Stimulated activated CD8-positive, alpha-beta memory T cell treated with anti-CD3 and anti-CD28 coated beads, Interleukin-2, amount 100 ng/mL, for 48 hours (primary cell): ENCODE measurements at regions not wholly inside any gene's neighbourhood (a gene's known extent, or its start where the extent isn't known, plus 50 kb on each side); places are given as distances from the start of the nearest gene placed in this dataset.
"Not testable (repeated sequence)": the region's sequence is repeated elsewhere in the genome, so short reads cannot be mapped to it uniquely, and the experiment has no call there.

Source experiments
- DNase-seq, 2 donors: peaks; one replicate each; pipeline ENCODE4 v3.0.0-alpha.2; 2020; ENCODE audit warnings: low read depth in 2 of 2

DNA sequence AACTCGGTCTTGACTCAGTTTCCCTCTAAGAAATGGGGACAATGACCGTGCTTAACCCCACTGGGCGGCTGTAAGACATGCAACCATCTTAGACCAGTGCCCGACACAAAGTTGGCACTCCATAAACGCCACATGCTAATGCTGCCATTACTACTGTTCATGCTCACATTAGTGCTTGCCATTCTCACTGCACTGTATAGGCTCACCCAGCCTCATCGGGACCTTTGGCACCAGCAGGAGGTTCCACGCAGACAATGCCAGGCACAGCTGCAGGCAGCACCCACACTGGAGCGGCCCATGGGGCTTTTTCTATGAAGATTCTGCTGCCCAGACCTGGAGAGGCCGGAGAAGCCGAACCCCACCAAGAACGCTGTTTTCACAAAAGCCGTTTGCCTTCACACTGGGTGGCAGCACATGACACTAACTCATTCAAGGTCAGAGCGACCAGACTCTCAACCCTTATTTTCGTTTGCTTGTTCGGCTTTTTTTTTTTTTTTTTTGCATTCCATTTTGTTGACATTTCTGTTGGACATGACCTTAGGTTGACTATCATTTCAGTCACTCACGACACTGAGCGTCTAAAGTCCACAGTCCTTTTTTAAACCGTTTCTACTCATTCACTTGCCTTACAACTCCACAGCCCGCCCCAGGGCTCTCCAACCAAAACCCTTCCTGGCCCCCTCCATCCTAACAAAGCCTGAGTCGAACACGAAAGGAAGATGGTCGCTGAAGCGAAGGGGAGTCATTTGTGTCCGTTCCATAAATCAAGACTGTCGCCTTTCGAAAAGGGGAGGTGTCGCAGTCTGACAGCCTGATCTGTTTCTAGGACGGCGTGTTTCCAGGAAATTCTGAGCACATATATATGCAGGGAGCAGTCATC lies 124.4 kb upstream of the RNF32 start:
- no peak for DNase-seq

- DNase-seq: no peak
These were observed 125.7 kb upstream of the RNF32 start for GRCh38 chr7:156514851-156515250.

GRCh38 chr7:156511426-156511825 lies 129.1 kb upstream of the RNF32 start:
- no peak for DNase-seq

DNA sequence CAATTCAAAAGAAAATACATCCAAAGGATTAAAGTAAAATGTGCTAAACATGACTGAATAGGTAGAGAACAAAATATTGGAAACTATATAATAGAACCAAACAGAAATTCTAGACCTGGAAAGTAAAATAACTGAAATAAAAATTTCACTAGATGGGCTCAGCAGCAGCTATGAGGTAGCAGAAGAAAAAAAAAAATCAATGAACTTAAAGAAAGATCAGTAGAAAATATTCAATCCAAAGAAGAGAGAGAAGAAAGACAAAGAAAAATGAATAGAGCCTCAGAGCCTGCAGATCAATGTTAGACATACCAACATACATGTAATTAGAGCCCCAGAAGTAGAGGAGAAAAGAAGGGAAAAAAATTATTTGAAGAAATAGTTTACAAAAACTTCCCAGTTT lies 129.6 kb upstream of the RNF32 start:
- DNase-seq: no peak

DNA sequence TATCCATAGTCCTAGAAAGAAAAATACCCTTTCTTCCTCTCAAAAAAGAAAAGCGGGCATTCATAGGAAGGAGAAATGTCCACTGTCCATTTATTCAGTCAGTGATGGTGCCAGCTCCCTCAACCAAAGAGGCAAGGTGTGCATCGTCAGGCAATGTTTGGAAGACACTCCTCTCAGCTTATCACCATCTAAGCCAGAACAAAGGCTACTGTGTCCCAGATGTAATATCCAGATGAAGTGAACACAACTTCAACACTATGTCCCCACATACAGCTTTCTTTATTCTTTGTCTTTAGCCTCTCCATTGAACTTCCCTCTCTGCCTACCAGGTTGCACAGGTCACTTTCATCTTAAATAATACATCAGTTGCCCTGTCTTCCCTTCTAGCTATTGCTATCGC lies 131.4 kb upstream of the RNF32 start:
- no peak for DNase-seq

DNA sequence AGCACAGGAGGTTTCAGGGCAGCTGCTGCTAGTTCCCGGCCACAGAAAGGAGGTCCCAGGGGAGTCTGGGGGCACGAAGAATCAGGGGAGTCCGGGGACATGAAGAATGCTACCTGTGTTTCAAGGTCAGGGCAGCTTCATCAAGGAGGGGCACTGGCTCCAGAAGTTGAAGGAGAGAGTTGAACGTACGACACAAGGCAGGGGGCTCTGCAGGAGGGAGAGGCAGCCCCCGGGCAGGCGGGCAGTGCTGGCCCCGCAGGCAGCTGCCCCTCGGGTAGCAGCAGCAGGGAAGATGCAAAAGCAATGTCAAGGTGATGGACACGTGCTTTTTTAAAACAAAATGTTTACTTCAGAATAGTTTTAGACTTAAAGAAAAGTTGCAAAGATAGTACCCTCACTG lies 134.7 kb upstream of the RNF32 start:
- DNase-seq: no peak

GRCh38 chr7:156504687-156505545 lies 135.7 kb upstream of the RNF32 start:
- no peak for DNase-seq

- DNase-seq: no peak
These were observed 136.6 kb upstream of the RNF32 start for GRCh38 chr7:156504006-156504405.

DNA sequence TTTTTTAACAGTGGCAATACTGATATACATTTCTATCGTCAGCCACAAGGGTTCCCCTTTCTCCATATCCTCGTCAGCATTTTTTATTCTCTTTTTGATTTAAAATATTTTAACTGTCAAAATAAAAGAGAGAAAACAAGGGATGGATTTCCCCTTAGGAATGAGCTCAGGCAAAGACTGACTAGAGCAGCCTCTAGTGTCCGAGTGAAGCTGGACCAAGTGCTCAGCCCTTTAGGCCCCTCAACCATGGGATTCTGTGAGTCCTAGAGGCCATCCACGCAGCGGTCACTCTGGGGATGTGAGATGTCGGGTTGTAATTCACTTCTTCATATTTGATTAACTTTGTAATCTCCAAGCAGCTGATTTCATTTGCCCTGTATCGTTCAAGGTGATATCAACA lies 137.4 kb upstream of the RNF32 start:
- no peak for DNase-seq

DNA sequence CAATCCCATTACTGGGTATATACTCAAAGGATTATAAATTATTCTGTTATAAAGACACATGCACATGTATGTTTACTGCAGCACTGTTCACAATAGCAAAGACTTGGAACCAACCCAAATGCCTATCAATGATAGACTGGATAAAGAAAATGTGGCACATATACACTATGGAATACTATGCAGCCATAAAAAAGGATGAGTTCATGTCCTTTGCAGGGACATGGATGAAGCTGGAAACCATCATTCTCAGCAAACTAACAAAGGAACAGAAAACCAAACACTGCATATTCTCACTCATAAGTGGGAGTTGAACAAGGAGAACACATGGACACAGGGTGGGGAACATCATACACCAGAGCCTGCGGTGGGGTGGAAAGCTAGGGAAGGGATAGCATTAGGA lies 138.8 kb upstream of the RNF32 start:
- not testable (repeated sequence) for DNase-seq

GRCh38 chr7:156499247-156499881 lies 141.2 kb upstream of the RNF32 start:
- DNase-seq: no peak

DNA sequence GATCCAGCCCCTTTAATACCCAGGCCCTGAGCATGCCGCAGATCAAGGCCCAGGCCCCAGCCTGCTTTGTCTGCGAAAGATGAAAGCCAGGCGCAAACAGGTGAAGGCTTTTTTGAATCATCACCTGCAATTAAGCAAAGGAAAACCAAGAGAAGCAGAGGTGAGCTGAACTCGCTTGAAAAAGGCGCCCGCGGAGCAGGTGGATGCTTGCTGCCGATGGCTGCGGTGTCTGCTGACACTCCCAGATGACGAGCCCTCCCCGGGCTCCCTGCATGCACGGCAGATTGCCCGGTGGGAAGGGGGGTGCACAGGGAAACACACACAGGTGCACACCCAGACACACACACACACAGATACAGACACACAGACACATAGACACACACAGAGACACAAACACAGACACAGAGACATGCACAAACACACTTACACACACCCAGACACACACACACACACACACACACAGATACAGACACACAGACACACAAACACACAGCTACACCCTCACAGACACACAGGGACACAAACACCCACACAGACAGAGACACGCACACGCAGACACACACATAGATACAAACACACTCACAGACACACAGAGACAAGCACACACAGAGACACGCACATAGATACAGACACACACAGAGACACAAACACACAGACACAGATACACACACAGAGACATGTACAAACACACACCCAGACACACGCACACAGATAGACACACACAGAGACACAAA lies 142.6 kb upstream of the RNF32 start:
- DNase-seq: no peak

GRCh38 chr7:156496865-156497264 lies 143.7 kb upstream of the RNF32 start:
- no peak for DNase-seq

DNA sequence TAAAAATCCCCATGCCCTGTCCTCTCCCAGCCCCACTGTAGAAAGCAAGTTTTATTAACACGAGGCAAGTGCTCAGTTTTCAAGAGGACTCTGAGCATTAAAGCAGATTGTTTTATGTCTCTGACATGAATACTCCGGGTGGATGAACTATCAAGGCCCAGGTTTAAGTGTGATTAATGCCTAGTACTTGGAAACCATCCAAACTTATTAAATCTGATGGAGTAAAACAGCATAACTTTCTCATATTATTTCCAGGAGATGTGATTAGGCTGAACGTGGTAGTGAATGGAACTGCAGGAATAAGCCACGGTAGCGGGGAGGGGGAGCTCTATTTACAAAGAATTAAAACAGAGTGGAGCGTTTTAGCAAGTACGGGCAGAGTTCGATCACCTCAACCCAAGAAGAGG lies 144.2 kb upstream of the RNF32 start:
- no peak for DNase-seq

DNA sequence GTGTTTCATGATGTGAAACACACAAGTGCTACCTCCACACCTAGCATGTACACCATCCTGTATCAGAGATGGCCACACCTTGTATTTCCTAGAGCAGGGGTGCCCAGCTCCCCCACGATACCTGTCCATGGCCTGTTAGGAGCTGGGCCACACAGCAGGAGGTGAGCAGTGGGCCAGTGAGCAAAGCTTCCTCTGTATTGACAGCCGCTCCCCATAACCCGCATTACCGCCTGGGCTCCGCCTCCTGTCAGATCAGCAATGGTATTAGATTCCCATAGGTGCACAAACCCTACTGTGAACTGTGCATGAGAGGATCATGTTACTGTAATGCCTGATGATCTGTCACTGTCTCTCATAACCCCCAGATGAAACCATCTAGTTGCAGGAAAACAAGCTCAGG lies 145.6 kb upstream of the RNF32 start:
- no peak for DNase-seq

DNA sequence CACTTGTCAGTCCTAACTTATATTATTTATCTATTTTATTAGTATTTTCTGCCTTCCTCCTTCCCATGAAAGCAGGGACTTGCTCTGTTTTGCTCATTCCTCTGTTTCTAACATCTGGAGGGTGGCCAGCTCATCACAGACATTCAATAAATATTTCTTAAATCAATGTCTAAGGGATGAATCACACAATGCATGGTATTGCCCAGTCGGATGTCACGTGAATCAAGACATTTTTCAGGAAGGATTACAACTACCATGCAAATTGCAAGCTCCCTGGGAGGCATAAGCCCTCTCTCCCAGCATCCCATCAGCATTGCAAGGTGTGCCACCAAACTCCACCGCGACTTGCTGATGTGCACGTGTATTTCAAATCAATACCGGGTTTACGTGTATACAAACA lies 146.6 kb upstream of the RNF32 start:
- no peak for DNase-seq

DNA sequence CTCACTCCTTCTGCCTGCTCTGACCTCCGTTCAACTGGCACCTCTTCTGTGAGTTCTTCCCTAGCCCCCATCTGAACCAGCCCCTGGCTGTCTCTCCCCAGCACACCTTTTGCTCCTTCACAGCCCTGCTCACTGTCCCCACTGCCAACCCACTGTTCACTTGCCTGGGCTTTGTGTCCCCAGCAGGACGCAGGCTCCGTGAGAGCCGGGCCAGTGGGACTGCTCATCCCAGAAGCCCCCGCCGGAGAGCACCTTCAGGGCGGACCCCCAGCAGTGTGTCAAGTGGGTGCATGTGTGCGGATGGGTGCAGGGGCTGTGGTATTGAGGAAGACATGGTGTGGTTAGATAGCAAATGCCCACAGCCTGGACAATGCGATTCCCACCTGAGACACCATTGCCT lies 148.4 kb upstream of the RNF32 start:
- no peak for DNase-seq

- no peak for DNase-seq
These were observed 149.1 kb upstream of the RNF32 start for GRCh38 chr7:156491435-156491834.

DNA sequence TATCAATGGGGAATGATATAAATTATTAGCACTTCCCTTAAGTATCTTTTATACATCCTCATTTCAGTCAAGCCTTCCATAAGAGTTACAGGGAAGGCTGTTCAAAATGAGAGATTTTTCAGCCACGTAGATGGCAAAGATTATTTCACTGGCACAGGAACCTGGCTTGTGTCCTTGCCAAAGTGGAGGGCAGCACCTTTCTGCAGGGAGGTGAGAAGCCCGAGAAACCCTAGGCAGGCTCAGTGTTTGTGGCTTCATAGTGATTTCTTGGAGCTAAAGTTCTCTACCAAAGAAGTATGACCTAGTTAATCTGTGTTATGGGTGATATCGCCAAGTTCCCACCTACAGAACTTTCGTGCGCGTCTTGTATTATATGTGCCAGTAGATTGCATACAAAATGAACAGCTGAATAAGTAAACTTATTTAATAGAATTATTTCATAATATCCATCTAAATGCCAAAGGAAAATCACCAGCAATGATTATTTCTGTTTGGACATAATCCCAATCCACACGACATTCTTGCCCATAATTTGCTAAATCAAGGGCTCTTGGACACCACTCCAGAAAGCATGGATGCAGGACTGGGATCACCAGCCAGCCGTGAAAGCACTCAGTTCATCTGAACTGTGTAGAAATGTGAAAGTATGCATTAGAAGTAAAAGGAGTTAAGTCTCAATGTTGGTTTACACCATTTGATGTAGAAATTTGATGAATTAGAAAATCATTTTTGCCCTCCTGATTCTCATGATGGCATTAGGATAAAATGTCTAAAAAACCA lies 150.4 kb upstream of the RNF32 start:
- no peak for DNase-seq

DNA sequence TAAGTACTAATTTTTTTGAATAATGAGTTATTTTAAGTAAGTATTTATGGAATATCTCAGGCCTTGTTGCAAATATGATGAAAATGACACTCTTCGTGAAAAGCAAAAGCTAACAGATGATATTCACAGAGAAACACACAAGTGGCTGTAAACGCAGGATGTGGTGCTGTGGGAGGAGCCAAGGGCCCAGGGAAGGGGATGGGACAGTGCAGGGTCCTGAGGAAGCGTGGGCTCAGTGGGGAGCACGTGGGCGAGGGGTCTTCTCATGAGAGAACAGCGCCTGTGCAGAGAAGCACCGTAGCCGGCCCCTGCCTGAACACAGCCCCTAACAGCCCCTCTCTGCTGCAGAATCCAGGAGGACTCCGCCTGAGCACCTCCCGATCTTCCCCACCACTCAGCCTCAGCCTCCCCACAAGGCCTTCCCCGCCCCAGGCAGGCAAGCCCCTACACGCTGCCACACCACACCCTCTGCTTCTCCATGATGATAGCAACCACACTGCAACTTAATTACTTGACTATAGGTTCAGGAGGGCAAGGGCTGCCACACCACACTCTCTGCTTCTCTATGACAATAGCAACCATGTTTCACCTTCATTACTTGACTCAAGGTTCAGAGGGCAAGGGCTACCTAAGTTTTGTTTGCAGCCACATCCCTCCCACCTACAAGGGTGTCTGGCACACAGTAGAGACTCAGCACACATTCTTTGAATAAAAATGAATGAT lies 152.6 kb upstream of the RNF32 start:
- no peak for DNase-seq
